ENCODE measurements at regions not wholly inside any gene's neighbourhood (a gene's known extent, or its start where the extent isn't known, plus 50 kb on each side); places are given as distances from the start of the nearest gene placed in this dataset.

DNA sequence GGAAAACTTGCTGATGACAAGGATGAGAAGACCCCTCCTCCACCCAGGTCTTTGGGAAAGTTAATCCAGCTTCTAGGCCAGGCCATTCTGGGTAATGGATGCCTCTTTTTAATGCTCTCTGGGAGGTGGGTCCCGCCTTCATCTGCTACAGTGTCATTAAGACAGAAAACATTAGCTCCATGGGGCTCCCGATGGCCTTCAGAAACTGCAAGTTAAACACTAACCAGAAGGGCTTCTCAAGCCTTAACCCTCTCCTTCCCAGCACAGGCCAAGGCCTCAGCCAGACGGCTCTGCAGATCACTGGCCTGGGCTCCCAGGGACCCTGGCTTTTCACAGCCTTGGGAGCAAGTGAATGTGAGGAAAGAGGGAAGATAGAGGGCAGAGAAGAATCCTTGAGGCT is 364.9 kb downstream of the MATN1 start:
- TF ChIP-seq, protein P1, sequence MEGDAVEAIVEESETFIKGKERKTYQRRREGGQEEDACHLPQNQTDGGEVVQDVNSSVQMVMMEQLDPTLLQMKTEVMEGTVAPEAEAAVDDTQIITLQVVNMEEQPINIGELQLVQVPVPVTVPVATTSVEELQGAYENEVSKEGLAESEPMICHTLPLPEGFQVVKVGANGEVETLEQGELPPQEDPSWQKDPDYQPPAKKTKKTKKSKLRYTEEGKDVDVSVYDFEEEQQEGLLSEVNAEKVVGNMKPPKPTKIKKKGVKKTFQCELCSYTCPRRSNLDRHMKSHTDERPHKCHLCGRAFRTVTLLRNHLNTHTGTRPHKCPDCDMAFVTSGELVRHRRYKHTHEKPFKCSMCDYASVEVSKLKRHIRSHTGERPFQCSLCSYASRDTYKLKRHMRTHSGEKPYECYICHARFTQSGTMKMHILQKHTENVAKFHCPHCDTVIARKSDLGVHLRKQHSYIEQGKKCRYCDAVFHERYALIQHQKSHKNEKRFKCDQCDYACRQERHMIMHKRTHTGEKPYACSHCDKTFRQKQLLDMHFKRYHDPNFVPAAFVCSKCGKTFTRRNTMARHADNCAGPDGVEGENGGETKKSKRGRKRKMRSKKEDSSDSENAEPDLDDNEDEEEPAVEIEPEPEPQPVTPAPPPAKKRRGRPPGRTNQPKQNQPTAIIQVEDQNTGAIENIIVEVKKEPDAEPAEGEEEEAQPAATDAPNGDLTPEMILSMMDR (IDR thresholded peaks at IDR 0.05; ENCODE audit: insufficient read depth, low read depth, low read length): no peak
- POLR2A ChIA-PET: no interaction called here
- no peaks in the 10 kb centered on the region for H3K36me3 ChIP-seq (ENCODE audit: control insufficient read depth, insufficient read depth, low read length)
- H3K27me3 ChIP-seq (ENCODE audit: control insufficient read depth, insufficient read depth, low read length): no peaks in the 10 kb centered on the region; the same call in 1 of the 2 replicates
- DNase-seq (ENCODE audit: low read depth): no peak
- H3K4me3 ChIP-seq (ENCODE audit: low read depth, low read length): no peak overlapping the region
- CTCF ChIA-PET: interaction anchor here (1.2 to 1.4 kb wide), 2 partner anchors 22 kb away, joined by 3 to 9 read pairs; no protein-coding TSS in a partner anchor

DNA sequence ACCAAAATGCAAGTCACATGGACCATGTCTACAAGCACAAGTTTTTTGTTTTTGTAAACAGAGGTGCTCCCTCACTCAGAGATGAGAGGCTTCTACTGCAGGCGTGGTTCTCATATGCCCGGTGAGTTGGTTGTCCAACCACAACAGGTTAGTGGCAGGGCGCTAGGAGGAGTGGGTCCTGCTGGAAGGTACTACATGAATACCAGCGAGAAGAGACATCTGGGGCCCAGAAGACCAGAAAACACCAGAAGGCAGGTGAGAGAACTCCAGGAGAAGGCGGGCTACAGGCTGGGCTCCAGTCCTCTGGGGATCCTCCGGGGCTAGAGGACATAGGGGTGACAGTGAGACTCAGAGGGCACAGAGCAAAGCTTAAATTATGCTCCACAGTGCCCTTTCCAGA is 366.5 kb downstream of the MATN1 start:
- H3K27me3 ChIP-seq (ENCODE audit: control insufficient read depth, insufficient read depth, low read length): no peaks in the 10 kb centered on the region
- H3K36me3 ChIP-seq (ENCODE audit: control insufficient read depth, insufficient read depth, low read length): no peaks in the 10 kb centered on the region
- POLR2A ChIA-PET: no interaction called here
- TF ChIP-seq, protein P1 (IDR thresholded peaks at IDR 0.05; ENCODE audit: insufficient read depth, low read depth, low read length): no peak
- no peak for DNase-seq (ENCODE audit: low read depth)
- CTCF ChIA-PET: interaction anchor here (2.0 kb wide), 1 partner anchor 23 kb away, joined by 5 read pairs; no protein-coding TSS in a partner anchor
- H3K4me3 ChIP-seq (ENCODE audit: low read depth, low read length): no peak overlapping the region

DNA sequence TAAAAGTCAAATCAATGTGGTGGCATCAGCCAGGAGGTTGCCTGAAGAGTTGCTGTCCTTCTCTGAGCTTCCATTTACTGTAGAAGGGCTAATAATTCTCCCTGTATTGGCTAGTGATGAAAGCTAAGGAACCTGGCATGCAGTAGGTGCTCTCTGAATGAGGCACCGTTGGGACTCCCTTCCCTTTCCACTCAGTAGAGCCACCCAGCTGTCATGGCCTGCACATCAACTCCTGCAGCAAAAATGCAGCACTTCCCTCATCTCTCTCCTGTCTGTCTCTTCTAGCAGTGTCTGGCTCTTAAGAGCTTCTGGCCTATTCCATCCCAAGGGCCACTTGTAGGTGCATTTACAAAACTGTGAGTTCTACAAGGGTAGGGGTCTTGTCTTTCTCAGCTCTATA is 369.0 kb downstream of the MATN1 start:
- ChIA-PET CTCF (interaction anchor here (0.7 to 2.7 kb wide), 10 partner anchors 9 to 856 kb away, joined by 3 to 28 read pairs (median 4); no protein-coding TSS in a partner anchor), POLR2A (no interaction called here)
- TF ChIP-seq, protein P1 (IDR thresholded peaks at IDR 0.05; ENCODE audit: insufficient read depth, low read depth, low read length): no peak
- no peak for DNase-seq (ENCODE audit: low read depth)
- H3K36me3 ChIP-seq (ENCODE audit: control insufficient read depth, insufficient read depth, low read length): no peaks in the 10 kb centered on the region
- H3K27me3 ChIP-seq (ENCODE audit: control insufficient read depth, insufficient read depth, low read length): no peaks in the 10 kb centered on the region
- no peak overlapping the region for H3K4me3 ChIP-seq (ENCODE audit: low read depth, low read length)

DNA sequence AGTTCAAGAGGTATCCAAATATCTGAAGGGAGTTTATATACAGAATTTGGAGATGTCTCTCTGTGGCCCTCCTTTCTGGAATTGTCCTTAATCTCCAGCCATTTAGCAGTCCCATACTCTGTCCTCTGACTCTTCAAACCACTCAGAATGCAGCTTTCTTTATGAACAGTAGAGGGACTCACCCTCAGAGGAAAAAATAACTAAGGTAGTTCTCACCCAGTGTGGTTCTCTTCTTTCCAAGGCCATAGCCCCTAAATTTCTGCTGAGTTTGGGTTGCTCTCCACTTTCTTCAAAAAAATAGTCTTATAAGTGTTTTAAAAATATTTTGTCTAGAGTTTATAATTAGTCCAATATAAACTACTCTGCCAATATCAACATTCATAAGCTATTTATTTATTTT is 369.7 kb downstream of the MATN1 start:
- no peak overlapping the region for H3K4me3 ChIP-seq (ENCODE audit: low read depth, low read length)
- no peaks in the 10 kb centered on the region for H3K36me3 ChIP-seq (ENCODE audit: control insufficient read depth, insufficient read depth, low read length)
- DNase-seq (ENCODE audit: low read depth): no peak
- ChIA-PET POLR2A (no interaction called here), CTCF (interaction anchor here (0.7 to 2.7 kb wide), 11 partner anchors 9 to 855 kb away, joined by 3 to 28 read pairs (median 4); no protein-coding TSS in a partner anchor)
- H3K27me3 ChIP-seq (ENCODE audit: control insufficient read depth, insufficient read depth, low read length): no peaks in the 10 kb centered on the region
- TF ChIP-seq, protein P1 (IDR thresholded peaks at IDR 0.05; ENCODE audit: insufficient read depth, low read depth, low read length): peak; percentile 53

- Histone ChIP-seq H3K27me3 (ENCODE audit: control insufficient read depth, insufficient read depth, low read length) (no peaks in the 10 kb centered on the region), H3K4me3 (ENCODE audit: low read depth, low read length) (no peak overlapping the region), H3K36me3 (ENCODE audit: control insufficient read depth, insufficient read depth, low read length) (no peaks in the 10 kb centered on the region)
- DNase-seq (ENCODE audit: low read depth): no peak
- ChIA-PET CTCF (no interaction called here), POLR2A (no interaction called here)
- TF ChIP-seq, protein P1 (IDR thresholded peaks at IDR 0.05; ENCODE audit: insufficient read depth, low read depth, low read length): no peak
Measured at GRCh38 chr1:30348147-30348546, 375.2 kb downstream of the MATN1 start.

Measured in BJ (cell line).